ENCODE measurements at regions not wholly inside any gene's neighbourhood (a gene's known extent, or its start where the extent isn't known, plus 50 kb on each side); places are given as distances from the start of the nearest gene placed in this dataset.

- Histone ChIP-seq H3K27ac (no peak overlapping the region), H3K4me3 (no peak overlapping the region), H3K9me3 (no peaks in the 10 kb centered on the region), H3K27me3 (no peaks in the 10 kb centered on the region), H3K36me3 (no peaks in the 10 kb centered on the region), H3K4me1 (no peaks in the 10 kb centered on the region)
- WGBS (ENCODE audit: insufficient coverage, low coverage, low lambda C conversion rate, missing lambda C conversion rate), result 58% methylated on average over 4 of the region's 4 CpGs
- ATAC-seq, result no peak
- TF ChIP-seq POLR2A (IDR thresholded peaks at IDR 0.05) (no peak), CTCF (IDR thresholded peaks at IDR 0.05) (no peak)
- intact Hi-C loops (cut with DNase I), result no loop called here
- DNase-seq, result no peak
Measured at GRCh38 chr7:67573639-67574038, 577.0 kb downstream of the TYW1 start.

DNA sequence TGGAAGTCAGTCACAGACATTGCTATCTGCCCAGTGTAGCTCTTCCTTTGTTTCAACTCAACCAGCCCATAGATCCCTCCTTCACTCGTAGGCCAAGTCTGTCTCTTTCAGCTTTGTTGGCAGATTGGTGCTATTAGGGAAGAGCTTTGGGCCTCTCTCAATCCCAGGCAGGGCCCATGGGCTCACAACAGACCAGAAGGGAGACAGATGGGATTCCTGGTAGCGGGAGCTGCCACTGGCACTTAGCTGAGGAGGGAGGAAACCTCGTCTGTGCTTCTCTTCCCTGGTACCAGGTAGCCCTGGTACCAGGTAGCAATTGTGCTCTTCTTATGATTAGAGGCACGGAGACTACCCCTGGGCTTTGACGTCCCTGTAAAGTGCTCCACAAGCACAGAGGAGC is 592.0 kb downstream of the TYW1 start:
- Histone ChIP-seq H3K27me3 (no peaks in the 10 kb centered on the region), H3K4me1 (no peaks in the 10 kb centered on the region), H3K4me3 (no peak overlapping the region), H3K36me3 (no peaks in the 10 kb centered on the region), H3K27ac (no peak overlapping the region), H3K9me3 (peaks cover 0 to 4% (median 0%) of the 10 kb centered on the region in 4 donors)
- intact Hi-C loops (cut with DNase I), result no loop called here
- ATAC-seq, result no peak
- TF ChIP-seq POLR2A (IDR thresholded peaks at IDR 0.05) (no peak), CTCF (IDR thresholded peaks at IDR 0.05) (no peak)
- WGBS (ENCODE audit: insufficient coverage, low coverage, low lambda C conversion rate, missing lambda C conversion rate), result 58% methylated on average over 5 of the region's 5 CpGs
- no peak for DNase-seq

DNA sequence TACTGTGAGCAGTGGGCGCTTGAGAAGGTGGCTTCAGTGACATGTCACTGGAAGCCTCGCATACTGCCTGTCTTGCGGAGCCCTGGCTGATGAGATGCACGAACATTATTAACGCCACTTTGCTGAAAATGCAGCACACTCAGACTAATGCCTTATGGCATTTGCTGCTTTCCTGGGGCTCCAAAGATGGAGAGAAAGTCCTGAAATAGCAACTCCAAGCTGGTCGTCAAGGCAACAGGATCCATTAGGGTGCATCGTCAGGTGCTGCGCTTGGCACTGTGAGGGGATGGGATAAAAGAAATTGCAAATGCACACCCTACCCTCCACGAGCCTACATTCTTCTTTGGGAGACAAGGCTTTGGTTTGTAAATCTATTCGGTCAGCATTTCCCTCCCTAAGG is 592.5 kb downstream of the TYW1 start:
- Histone ChIP-seq H3K4me1 (no peaks in the 10 kb centered on the region), H3K27me3 (no peaks in the 10 kb centered on the region), H3K36me3 (no peaks in the 10 kb centered on the region), H3K4me3 (no peak overlapping the region), H3K27ac (no peak overlapping the region), H3K9me3 (peaks cover 0 to 4% (median 0%) of the 10 kb centered on the region in 4 donors)
- 65% methylated on average over 10 of the region's 10 CpGs for WGBS (ENCODE audit: insufficient coverage, low coverage, low lambda C conversion rate, missing lambda C conversion rate)
- TF ChIP-seq CTCF (IDR thresholded peaks at IDR 0.05) (no peak), POLR2A (IDR thresholded peaks at IDR 0.05) (no peak)
- DNase-seq, result no peak
- no peak for ATAC-seq
- intact Hi-C loops (cut with DNase I), result no loop called here

GRCh38 chr7:67590649-67591048 is 594.0 kb downstream of the TYW1 start:
- TF ChIP-seq POLR2A (IDR thresholded peaks at IDR 0.05), result no peak
- Histone ChIP-seq H3K27me3 (no peaks in the 10 kb centered on the region), H3K9me3 (peaks cover 0 to 4% (median 0%) of the 10 kb centered on the region in 4 donors), H3K4me1 (no peaks in the 10 kb centered on the region), H3K27ac (no peak overlapping the region), H3K36me3 (no peaks in the 10 kb centered on the region), H3K4me3 (no peak overlapping the region)
- intact Hi-C loops (cut with DNase I), result no loop called here
- WGBS (ENCODE audit: insufficient coverage, low coverage, low lambda C conversion rate, missing lambda C conversion rate), result 67% methylated on average over 3 of the region's 3 CpGs
- DNase-seq (no peak), ATAC-seq (no peak)

- ATAC-seq (no peak), DNase-seq (no peak)
- Histone ChIP-seq H3K4me1 (no peaks in the 10 kb centered on the region), H3K27me3 (no peaks in the 10 kb centered on the region), H3K4me3 (no peak overlapping the region), H3K9me3 (peaks cover 0 to 4% (median 0%) of the 10 kb centered on the region in 4 donors), H3K36me3 (no peaks in the 10 kb centered on the region), H3K27ac (no peak overlapping the region)
- 24% methylated on average over 5 of the region's 6 CpGs for WGBS (ENCODE audit: insufficient coverage, low coverage, low lambda C conversion rate, missing lambda C conversion rate)
- TF ChIP-seq CTCF (IDR thresholded peaks at IDR 0.05) (no peak), POLR2A (IDR thresholded peaks at IDR 0.05) (no peak)
- intact Hi-C loops (cut with DNase I), result no loop called here
Measured at GRCh38 chr7:67593794-67594193, 597.2 kb downstream of the TYW1 start.
